Transverse colon (tissue), 4 donors: ENCODE measurements at regions not wholly inside any gene's neighbourhood (a gene's known extent, or its start where the extent isn't known, plus 50 kb on each side); places are given as distances from the start of the nearest gene placed in this dataset.

Source experiments
- DNase-seq: peaks from one replicate; pipeline ENCODE4 v3.0.0-alpha.2; 2019
- H3K27ac ChIP-seq, 4 donors: fragments of 200-600 bp; sonication (generic); 2 replicates each; pipeline ENCODE4 v1.5.1; 2016 to 2018; ENCODE audit warnings: inconsistent platforms in 4 of 4
- H3K27me3 ChIP-seq: fragments of 200-600 bp; sonication (generic); 2 replicates; pipeline ENCODE4 v1.5.1; 2017; ENCODE audit warnings: inconsistent platforms
- H3K36me3 ChIP-seq, 4 donors: fragments of 200-600 bp; sonication (generic); 2 replicates each; pipeline ENCODE4 v1.5.1; 2017 to 2019; ENCODE audit warnings: inconsistent platforms in 4 of 4
- H3K4me1 ChIP-seq, 4 donors: fragments of 200-600 bp; sonication (generic); 2 replicates each; pipeline ENCODE4 v1.5.1; 2017 to 2020; ENCODE audit warnings: inconsistent platforms in 4 of 4
- H3K4me3 ChIP-seq, 4 donors: fragments of 200-600 bp; sonication (generic); 1 replicate in 1 of 4; 2 replicates in 3 of 4; pipeline versions ENCODE4 v1.5.1 to v1.6.1; 2017 to 2019; ENCODE audit warnings: inconsistent platforms in 4 of 4
- H3K9me3 ChIP-seq, 2 donors: fragments of 200-600 bp; sonication (generic); 2 replicates each; pipeline ENCODE4 v1.5.1; 2017 to 2019; ENCODE audit warnings: inconsistent platforms in 2 of 2
- EP300 ChIP-seq: sonication (generic); formaldehyde crosslinking; IDR thresholded peaks from one replicate; pipeline ENCODE4 v1.6.1; 2017; ENCODE audit warnings: antibody characterized with exemption, low read depth
- POLR2A ChIP-seq: fragments of 450-650 bp; IDR thresholded peaks from one replicate; pipeline ENCODE4 v1.6.1; 2016; ENCODE audit warnings: antibody characterized with exemption, mild to moderate bottlenecking, moderate library complexity
- POLR2AphosphoS5 ChIP-seq, 3 donors: sonication (generic); formaldehyde crosslinking; IDR thresholded peaks; one replicate each; pipeline ENCODE4 v1.6.1; 2016; ENCODE audit warnings: antibody characterized with exemption in 3 of 3
- WGBS, 2 donors: methylation state at CpG; one replicate each; pipeline ENCODE4 v1.1.5; 2018; ENCODE audit warnings: low coverage in 1 of 2; 5-methylcytosine and 5-hydroxymethylcytosine counted together
- in situ Hi-C, 4 donors: fragments of 200-750 bp; cut with MboI; loops; one replicate each; pipeline versions ENCODE4 v1.15.0 to v1.15.1; 2017; ENCODE audit warnings: low sequenced_read_pairs in 3 of 4, low pct_ligation_motif_present in 1 of 4, low pct_unique_long_range_greater_than_20kb in 1 of 4
- intact Hi-C: fragments of 100-400 bp; cut with DNase I; formaldehyde crosslinking; loops from one replicate; pipeline ENCODE4 v1.15.1; 2023; ENCODE audit warnings: low total_unique reads
- TF ChIP-seq, protein P1 (sequence below), 5 experiments: fragments of 200-600 bp in 3 of 5; fragments of 450-650 bp in 2 of 5; sonication (generic) in 3 of 5; IDR thresholded peaks; 1 replicate in 2 of 5; 2 replicates in 3 of 5; pipeline ENCODE4 v1.5.1; 2016 to 2017; ENCODE audit warnings: antibody characterized with exemption in 5 of 5, inconsistent platforms in 3 of 5, mild to moderate bottlenecking in 2 of 5, moderate library complexity in 1 of 5

DNA sequence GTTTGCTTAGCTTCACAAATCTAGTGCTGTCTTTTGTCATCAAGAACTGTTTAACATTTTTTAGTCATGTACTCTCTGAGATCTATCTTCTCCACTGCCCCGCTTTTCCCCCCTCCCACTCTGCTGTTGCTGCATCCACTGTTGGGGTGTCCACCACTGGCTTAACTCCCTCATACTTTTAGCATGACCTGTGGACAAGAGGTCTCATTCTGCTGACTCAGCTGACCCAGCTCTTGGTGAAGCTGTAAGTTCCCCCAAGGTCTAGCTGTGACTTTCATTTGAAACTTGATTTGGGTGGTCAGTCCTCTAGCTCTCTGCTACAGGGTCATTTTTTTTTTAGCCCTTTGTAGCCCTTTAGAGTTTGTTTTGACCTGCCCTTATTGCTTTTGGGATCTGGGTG is 427.2 kb downstream of the PLCL1 start:
- Histone ChIP-seq H3K36me3 (no peaks in the 10 kb centered on the region), H3K4me1 (no peaks in the 10 kb centered on the region), H3K9me3 (no peaks in the 10 kb centered on the region), H3K4me3 (no peak overlapping the region), H3K27ac (no peak overlapping the region), H3K27me3 (no peaks in the 10 kb centered on the region)
- intact Hi-C loops (no loop called here), in situ Hi-C loops (no loop called here)
- 89 to 100% methylated on average over 1 of the region's 1 CpG for WGBS, 2 donors
- no peak for TF ChIP-seq POLR2AphosphoS5 (IDR thresholded peaks at IDR 0.05)
- TF ChIP-seq EP300, result no peak
- DNase-seq, result no peak

DNA sequence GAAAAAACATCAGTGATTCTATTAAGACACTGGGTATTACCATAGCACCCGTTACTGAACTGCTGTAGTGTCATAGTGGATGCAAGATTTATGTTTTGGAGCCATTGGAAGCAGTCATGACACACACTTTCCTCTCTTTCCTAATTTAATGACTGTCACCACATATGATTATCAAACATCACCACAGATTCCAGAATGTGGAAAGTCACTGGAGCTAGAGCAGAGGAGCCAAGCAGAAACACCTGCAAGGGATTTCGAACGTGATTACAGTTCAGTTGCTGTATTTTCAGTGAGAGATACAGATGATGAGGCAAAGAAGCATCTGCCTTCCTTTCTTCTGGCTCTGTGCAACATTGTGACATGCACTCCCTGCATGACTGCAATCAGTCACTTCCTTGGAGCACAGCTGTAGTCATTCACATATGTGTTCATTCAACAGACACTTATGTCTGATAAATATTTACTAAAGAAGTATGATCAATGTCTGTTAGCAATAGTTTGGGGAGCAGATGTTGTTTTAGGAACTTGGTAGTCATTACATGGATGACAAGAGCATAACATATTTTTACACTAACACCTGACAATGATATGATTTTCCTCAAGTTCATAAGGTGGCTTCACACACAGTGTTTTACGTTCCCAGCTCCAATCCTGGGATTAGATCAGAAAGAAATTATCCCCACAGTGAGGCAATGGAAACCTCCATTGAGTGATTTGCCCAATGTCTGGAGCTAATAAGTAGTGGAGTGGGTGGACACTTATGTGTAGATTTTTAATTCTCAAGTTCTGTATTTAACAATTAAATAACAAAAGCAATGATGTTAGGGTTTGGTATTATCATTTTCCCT is 416.6 kb downstream of the PLCL1 start:
- no peaks in the 10 kb centered on the region for H3K36me3 ChIP-seq
- no peak overlapping the region for H3K4me3 ChIP-seq
- DNase-seq, result no peak
- no peaks in the 10 kb centered on the region for H3K4me1 ChIP-seq
- H3K27me3 ChIP-seq, result no peaks in the 10 kb centered on the region
- in situ Hi-C loops (no loop called here), intact Hi-C loops (no loop called here)
- TF ChIP-seq EP300, result no peak
- TF ChIP-seq, protein P1, sequence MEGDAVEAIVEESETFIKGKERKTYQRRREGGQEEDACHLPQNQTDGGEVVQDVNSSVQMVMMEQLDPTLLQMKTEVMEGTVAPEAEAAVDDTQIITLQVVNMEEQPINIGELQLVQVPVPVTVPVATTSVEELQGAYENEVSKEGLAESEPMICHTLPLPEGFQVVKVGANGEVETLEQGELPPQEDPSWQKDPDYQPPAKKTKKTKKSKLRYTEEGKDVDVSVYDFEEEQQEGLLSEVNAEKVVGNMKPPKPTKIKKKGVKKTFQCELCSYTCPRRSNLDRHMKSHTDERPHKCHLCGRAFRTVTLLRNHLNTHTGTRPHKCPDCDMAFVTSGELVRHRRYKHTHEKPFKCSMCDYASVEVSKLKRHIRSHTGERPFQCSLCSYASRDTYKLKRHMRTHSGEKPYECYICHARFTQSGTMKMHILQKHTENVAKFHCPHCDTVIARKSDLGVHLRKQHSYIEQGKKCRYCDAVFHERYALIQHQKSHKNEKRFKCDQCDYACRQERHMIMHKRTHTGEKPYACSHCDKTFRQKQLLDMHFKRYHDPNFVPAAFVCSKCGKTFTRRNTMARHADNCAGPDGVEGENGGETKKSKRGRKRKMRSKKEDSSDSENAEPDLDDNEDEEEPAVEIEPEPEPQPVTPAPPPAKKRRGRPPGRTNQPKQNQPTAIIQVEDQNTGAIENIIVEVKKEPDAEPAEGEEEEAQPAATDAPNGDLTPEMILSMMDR (IDR thresholded peaks at IDR 0.05), result no peak
- TF ChIP-seq POLR2A, result no peak
- TF ChIP-seq POLR2AphosphoS5 (IDR thresholded peaks at IDR 0.05), result no peak
- WGBS, 2 donors, result 60 to 67% methylated on average over 3 to 4 of the region's 4 CpGs
- H3K9me3 ChIP-seq, result no peaks in the 10 kb centered on the region
- H3K27ac ChIP-seq, result no peak overlapping the region

DNA sequence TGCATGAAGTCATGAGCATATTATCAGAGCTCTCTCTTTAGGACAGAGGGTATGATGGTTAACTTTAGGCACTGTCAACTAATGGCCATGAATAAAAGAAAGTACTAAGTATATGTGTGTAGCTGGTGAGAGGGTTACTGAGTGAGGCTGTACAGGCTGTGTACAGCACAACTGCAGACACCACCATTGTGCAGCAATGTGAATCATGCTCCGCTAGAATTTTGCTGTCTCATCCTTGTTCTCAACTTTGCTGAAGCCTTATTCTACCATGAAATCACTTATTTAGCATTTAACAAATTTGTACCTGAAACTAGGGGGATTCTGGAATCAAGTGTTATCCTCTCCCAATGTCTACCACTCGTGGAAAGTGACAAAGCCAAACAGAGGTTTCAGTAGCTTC is 414.9 kb downstream of the PLCL1 start:
- Histone ChIP-seq H3K27me3 (no peaks in the 10 kb centered on the region), H3K9me3 (no peaks in the 10 kb centered on the region), H3K36me3 (no peaks in the 10 kb centered on the region), H3K4me3 (no peak overlapping the region), H3K4me1 (no peaks in the 10 kb centered on the region), H3K27ac (no peak overlapping the region)
- no peak for DNase-seq
- in situ Hi-C loops, result no loop called here
- TF ChIP-seq, protein P1 (IDR thresholded peaks at IDR 0.05), result no peak
- 81% methylated on average over 2 of the region's 2 CpGs; no CpG with 5 or more reads in 1 of the 2 donors for WGBS, 2 donors
- intact Hi-C loops, result no loop called here

DNA sequence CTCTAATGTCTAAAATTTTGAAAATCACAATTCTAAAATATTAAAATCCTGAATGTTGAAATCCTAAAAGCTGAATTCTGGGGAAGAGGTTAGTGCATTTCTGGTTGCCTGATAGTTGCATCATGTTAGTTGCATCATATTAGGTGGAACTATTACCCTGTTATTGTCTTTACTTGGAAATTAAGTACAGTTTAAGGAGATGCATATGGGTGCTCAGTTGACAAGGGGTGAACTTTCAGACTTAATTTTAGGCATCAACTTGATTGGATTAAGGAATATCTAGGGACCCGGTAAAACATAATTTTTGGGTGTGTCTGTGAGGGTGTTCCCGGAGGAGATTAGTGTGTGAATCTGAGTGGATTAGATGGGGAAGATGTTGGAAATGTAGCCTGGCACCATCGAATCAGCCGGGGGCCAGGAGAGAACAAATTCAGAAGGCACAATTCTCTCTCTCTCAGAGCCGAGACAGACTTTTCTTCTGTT is 409.8 kb downstream of the PLCL1 start:
- 67 to 83% methylated on average over 2 to 5 of the region's 5 CpGs for WGBS, 2 donors
- intact Hi-C loops, result no loop called here

GRCh38 chr2:198213253-198213652 is 408.9 kb downstream of the PLCL1 start:
- in situ Hi-C loops, result no loop called here

More for the DNA sequence above, 409.8 kb downstream of the PLCL1 start:
- Histone ChIP-seq H3K27me3 (no peaks in the 10 kb centered on the region), H3K27ac (no peak overlapping the region), H3K4me1 (no peaks in the 10 kb centered on the region), H3K36me3 (no peaks in the 10 kb centered on the region), H3K4me3 (no peak overlapping the region), H3K9me3 (no peaks in the 10 kb centered on the region)
- in situ Hi-C loops, result no loop called here
- no peak for DNase-seq
- TF ChIP-seq POLR2A, result no peak
- no peak for TF ChIP-seq POLR2AphosphoS5 (IDR thresholded peaks at IDR 0.05)

More at GRCh38 chr2:198213253-198213652, 408.9 kb downstream of the PLCL1 start:
- H3K36me3 ChIP-seq, result no peaks in the 10 kb centered on the region
- H3K27ac ChIP-seq, result no peak overlapping the region
- no peak for DNase-seq
- H3K9me3 ChIP-seq, result no peaks in the 10 kb centered on the region
- H3K27me3 ChIP-seq, result no peaks in the 10 kb centered on the region
- no peaks in the 10 kb centered on the region for H3K4me1 ChIP-seq
- intact Hi-C loops, result no loop called here
- 74% methylated on average over 1 of the region's 1 CpG; no CpG with 5 or more reads in 1 of the 2 donors for WGBS, 2 donors
- no peak overlapping the region for H3K4me3 ChIP-seq
- TF ChIP-seq POLR2A (no peak), POLR2AphosphoS5 (IDR thresholded peaks at IDR 0.05) (no peak), EP300 (no peak)
- TF ChIP-seq, protein P1 (IDR thresholded peaks at IDR 0.05), result no peak
